Heart right ventricle (tissue), 16 donors: ENCODE measurements at regions not wholly inside any gene's neighbourhood (a gene's known extent, or its start where the extent isn't known, plus 50 kb on each side); places are given as distances from the start of the nearest gene placed in this dataset.
"Not testable (repeated sequence)": the region's sequence is repeated elsewhere in the genome, so short reads cannot be mapped to it uniquely, and the experiment has no call there.

ENCODE experiments used
- ATAC-seq, 8 donors: fragments of 200-7000 bp; cut with Tn5 transposase; one replicate each; pipeline ENCODE4 v1.9.1; 2020; ENCODE audit warnings: mild to moderate bottlenecking in 8 of 8, moderate library complexity in 8 of 8, moderate number of reproducible peaks in 1 of 8
- DNase-seq, 2 donors: peaks; one replicate each; pipeline ENCODE4 v3.0.0-alpha.2; 2020
- H3K27ac ChIP-seq, 10 donors: fragments of 200-600 bp; sonication (generic) in 2 of 10; one replicate each; pipeline versions ENCODE4 v1.5.0 to v1.8.0; 2020 to 2022; ENCODE audit warnings: mild to moderate bottlenecking in 3 of 10
- H3K27me3 ChIP-seq, 7 donors: fragments of 200-600 bp; one replicate each; pipeline ENCODE4 v1.8.0; 2021 to 2022; ENCODE audit warnings: mild to moderate bottlenecking in 2 of 7
- H3K36me3 ChIP-seq, 9 donors: fragments of 200-600 bp; sonication (generic) in 1 of 9; one replicate each; pipeline versions ENCODE4 v1.5.0 to v1.8.0; 2020 to 2022; ENCODE audit warnings: mild to moderate bottlenecking in 2 of 9
- H3K4me1 ChIP-seq, 9 donors: fragments of 200-600 bp; sonication (generic) in 1 of 9; one replicate each; pipeline versions ENCODE4 v1.5.0 to v1.8.0; 2020 to 2022; ENCODE audit warnings: mild to moderate bottlenecking in 4 of 9
- H3K4me3 ChIP-seq, 10 donors: fragments of 200-600 bp; sonication (generic) in 2 of 10; one replicate each; pipeline versions ENCODE4 v1.5.0 to v1.8.0; 2020 to 2022; ENCODE audit warnings: mild to moderate bottlenecking in 7 of 10, moderate library complexity in 2 of 10
- H3K9me3 ChIP-seq, 11 donors: fragments of 200-600 bp in 10 of 11; sonication (generic) in 2 of 11; one replicate each; pipeline versions ENCODE4 v1.5.0 to v1.8.0; 2013 to 2022; ENCODE audit warnings: mild to moderate bottlenecking in 2 of 11, control low read depth in 1 of 11, moderate library complexity in 1 of 11
- WGBS, 2 donors: extraction: QIAGEN DNeasy Blood & Tissue Kit; methylation state at CpG; one replicate each; pipeline ENCODE4 v1.1.7; 2013; ENCODE audit warnings: inconsistent platforms in 1 of 2; 5-methylcytosine and 5-hydroxymethylcytosine counted together
- intact Hi-C, 10 donors: fragments of 100-400 bp; cut with DNase I; formaldehyde crosslinking; loops; one replicate each; pipeline versions ENCODE4 v1.11.1 to v1.14.2; 2022
- TF ChIP-seq, protein P1 (sequence below), 9 donors: fragments of 200-600 bp; sonication (generic) in 2 of 9; IDR thresholded peaks; one replicate each; pipeline versions ENCODE4 v1.5.0 to v1.8.0; 2021 to 2022; ENCODE audit warnings: antibody characterized with exemption in 9 of 9, mild to moderate bottlenecking in 5 of 9, moderate library complexity in 1 of 9
- donor health status: Arrhythmogenic right ventricular cardiomyopathy.
- donor health status: ischemic (EF 13 %, LVEDD 7.1; RV severe dilation, severe dysfunction).
- donor health status: healthy with polysubstance abuse.
- donor health status: DM: no; HTN: yes; CAD: no.
- donor health status: DM: no; HTN: no; CAD: no.
- donor health status: ischemic (EF 25% LVEDD 6.9; RV normal size, moderate dysfunction).
- donor health status: ischemic (EF 25% LVEDD 5.7; RV mildly dilated, moderate dysfunction).
- donor health status: healthy.
- donor health status: DM: yes; HTN: yes; CAD: no.
- donor health status: Ischemic cardiomyopathy.
- donor health status: ischemic (EF 35%, LVEDD 5.7; RV mildly dilated, moderate dysfunction).
- donor health status: nonischemic (EF 11% LVEDD 7.7; RV severe dilation, severe dysfunction).
- donor health status: DM: yes; HTN: yes; CAD: no.
- donor health status: PGD.
- donor health status: ischemic (EF 29% LVEDD 5.4; RV normal size, mild dysfunction).
- donor health status: nonischemic (EF 23%, LVEDD 6.1; RV moderate dilation, normal function).

DNA sequence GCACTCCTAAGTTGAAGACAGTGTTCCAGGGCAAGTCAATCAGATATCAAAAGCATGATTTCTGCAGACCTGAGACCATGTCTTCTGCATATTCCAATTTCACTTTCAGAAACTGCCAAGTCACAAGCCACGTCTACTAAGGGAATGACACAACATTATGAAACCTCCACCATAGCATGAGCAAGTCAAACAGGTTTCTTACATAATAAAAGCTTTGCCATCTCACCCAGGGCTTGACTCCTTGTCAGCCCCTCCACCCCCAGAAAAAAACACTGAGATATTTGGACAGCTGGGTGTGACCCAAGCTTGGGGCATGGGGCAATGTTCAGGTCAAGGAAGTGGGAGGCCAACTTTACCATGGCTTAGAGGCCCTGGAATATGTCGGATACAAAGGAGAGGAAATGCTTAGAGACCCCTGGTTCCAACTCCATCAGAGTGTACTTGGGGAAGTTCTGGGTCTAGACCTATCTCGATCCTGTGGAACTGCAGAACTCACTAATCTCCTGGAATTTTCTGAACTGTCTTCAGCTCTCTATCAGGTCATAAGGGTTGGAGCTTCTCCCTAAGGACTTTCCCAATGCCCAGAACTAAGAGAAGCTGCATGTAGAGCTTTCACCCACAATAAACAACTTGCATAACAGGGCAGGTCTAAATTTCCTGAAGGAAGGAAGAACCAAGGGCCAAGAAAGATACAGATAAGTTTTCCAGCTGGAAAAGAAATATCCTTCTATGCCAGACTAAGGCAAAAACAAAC, 80.6 kb upstream of the NAMPT start:
- Histone ChIP-seq H3K36me3 (no peaks in the 10 kb centered on the region), H3K4me3 (no peak overlapping the region), H3K27ac (peak overlapping the region in 2 of 10 donors; percentile 42 to 84), H3K9me3 (peaks cover 0 to 10% (median 0%) of the 10 kb centered on the region in 11 donors), H3K4me1 (peaks cover 0 to 12% (median 0%) of the 10 kb centered on the region in 9 donors), H3K27me3 (no peaks in the 10 kb centered on the region)
- intact Hi-C loops = no loop called here
- no peak for DNase-seq
- peak in 4 of 8 donors; percentile 33 to 50 (median 40) for ATAC-seq
- TF ChIP-seq, protein P1, sequence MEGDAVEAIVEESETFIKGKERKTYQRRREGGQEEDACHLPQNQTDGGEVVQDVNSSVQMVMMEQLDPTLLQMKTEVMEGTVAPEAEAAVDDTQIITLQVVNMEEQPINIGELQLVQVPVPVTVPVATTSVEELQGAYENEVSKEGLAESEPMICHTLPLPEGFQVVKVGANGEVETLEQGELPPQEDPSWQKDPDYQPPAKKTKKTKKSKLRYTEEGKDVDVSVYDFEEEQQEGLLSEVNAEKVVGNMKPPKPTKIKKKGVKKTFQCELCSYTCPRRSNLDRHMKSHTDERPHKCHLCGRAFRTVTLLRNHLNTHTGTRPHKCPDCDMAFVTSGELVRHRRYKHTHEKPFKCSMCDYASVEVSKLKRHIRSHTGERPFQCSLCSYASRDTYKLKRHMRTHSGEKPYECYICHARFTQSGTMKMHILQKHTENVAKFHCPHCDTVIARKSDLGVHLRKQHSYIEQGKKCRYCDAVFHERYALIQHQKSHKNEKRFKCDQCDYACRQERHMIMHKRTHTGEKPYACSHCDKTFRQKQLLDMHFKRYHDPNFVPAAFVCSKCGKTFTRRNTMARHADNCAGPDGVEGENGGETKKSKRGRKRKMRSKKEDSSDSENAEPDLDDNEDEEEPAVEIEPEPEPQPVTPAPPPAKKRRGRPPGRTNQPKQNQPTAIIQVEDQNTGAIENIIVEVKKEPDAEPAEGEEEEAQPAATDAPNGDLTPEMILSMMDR (IDR thresholded peaks at IDR 0.05) = no peak
- 61 to 69% methylated on average over 3 of the region's 3 CpGs for WGBS, 2 donors

DNA sequence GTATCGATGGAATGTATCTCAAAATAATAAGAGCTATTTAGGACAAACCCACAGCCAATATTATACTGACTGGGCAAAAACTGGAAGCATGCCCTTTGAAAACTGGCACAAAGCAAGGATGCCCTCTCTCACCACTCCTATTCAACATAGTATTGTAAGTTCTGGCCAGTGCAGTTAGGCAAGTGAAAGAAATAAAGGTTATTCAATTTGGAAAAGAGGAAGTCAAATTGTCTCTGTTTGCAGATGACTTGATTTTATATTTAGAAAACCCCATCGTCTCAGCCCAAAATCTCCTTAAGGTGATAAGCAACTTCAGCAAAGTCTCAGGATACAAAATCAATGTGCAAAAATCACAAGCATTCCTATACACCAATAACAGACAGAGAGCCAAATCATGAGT, 77.7 kb upstream of the NAMPT start:
- ATAC-seq = not testable (repeated sequence)
- WGBS, 2 donors = 84 to 92% methylated on average over 2 of the region's 2 CpGs

DNA sequence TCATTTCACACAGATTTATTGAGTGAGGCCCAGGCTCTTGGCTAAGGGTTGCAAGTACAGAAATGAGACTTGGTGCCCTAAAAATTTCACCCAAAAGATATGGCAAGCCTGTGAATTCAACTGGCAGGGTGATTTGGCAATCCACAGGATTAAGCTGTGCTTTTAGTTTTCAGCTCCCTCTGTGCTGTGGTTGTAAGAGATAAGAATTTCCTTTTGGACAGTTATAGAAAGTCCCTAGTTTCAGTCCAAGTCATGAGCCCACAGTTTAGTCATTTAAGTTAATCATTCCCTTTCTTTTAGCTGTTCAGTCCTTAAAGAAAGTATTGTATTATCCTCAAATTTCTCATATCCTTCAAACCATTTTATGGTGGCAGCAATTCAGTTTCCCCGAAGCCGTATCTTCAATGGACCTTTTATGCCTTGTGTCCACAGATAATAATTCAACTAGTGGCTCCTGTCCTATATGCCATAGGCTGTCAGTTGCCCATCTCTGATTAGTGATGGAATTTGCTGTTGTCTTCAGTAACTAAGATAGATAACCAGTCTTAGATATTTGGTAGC, 73.4 kb upstream of the NAMPT start:
- peak in 2 of 8 donors; percentile 63 to 73 for ATAC-seq
- H3K27ac ChIP-seq = peak overlapping the region in 1 of 10 donors; percentile 73

More for the DNA sequence above, 77.7 kb upstream of the NAMPT start:
- DNase-seq, H3K4me3 ChIP-seq, H3K9me3 ChIP-seq, H3K27ac ChIP-seq, H3K27me3 ChIP-seq, intact Hi-C loops, H3K36me3 ChIP-seq: not testable (repeated sequence)
- peaks cover 0 to 25% (median 0%) of the 10 kb centered on the region in 9 donors for H3K4me1 ChIP-seq

DNA sequence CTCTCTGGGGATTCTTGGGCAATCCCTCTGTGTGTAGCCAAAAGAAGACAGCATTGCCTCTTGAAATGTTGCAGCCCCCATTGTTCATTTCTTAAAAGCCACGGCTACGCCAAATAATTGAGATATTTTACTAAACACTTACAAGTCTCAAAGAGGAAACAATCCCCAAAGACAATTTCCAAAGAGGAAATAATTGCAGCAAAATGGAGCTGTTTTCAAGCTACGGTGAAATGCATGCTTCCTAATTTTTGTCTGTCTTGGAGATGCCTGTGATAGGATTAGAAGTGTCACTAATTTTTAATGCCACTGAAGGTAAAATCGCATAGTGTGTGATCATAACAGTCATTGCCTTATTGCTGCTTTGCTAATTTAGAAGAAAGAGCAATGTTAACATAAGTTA, 72.9 kb upstream of the NAMPT start:
- Histone ChIP-seq H3K4me3 (no peak overlapping the region), H3K27ac (peak overlapping the region in 1 of 10 donors; percentile 73), H3K4me1 (peaks cover 0 to 16% (median 0%) of the 10 kb centered on the region in 9 donors), H3K27me3 (no peaks in the 10 kb centered on the region), H3K9me3 (peaks cover 0 to 4% (median 0%) of the 10 kb centered on the region in 11 donors), H3K36me3 (no peaks in the 10 kb centered on the region)
- intact Hi-C loops = no loop called here
- TF ChIP-seq, protein P1 (IDR thresholded peaks at IDR 0.05) = no peak
- DNase-seq (no peak), ATAC-seq (no peak)
- WGBS, 2 donors = 65 to 79% methylated on average over 4 of the region's 4 CpGs

More for the DNA sequence above, 73.4 kb upstream of the NAMPT start:
- H3K27me3 ChIP-seq = no peaks in the 10 kb centered on the region
- intact Hi-C loops = no loop called here
- TF ChIP-seq, protein P1 (IDR thresholded peaks at IDR 0.05) = no peak
- peaks cover 0 to 16% (median 0%) of the 10 kb centered on the region in 9 donors for H3K4me1 ChIP-seq
- peaks cover 0 to 4% (median 0%) of the 10 kb centered on the region in 11 donors for H3K9me3 ChIP-seq
- no peak overlapping the region for H3K4me3 ChIP-seq
- no peaks in the 10 kb centered on the region for H3K36me3 ChIP-seq
- no peak for DNase-seq
- WGBS, 2 donors = 69 to 78% methylated on average over 2 of the region's 2 CpGs

DNA sequence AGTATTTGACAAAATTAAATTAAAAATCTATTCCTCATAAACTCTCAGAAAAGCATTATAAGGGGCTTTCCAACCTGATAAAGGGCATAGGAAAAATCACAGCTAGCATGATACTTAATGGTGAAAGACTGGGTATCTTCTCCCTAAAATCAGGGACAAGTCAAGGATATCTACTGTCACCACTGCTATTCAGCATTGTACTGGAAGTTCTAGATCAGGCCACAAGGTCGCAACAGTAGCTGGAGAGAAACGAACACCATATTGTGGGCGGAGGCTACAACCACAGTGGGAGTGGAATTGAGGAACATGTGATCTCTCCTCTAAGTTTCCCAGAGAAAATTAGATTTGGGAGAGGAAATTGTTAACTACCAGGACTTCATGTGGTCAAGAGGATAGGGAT, 70.0 kb upstream of the NAMPT start:
- TF ChIP-seq, protein P1 (IDR thresholded peaks at IDR 0.05) = no peak
- peaks cover 0 to 9% (median 0%) of the 10 kb centered on the region in 11 donors for H3K9me3 ChIP-seq
- no peaks in the 10 kb centered on the region for H3K36me3 ChIP-seq
- H3K27ac ChIP-seq = no peak overlapping the region
- no peak for DNase-seq
- no peak for ATAC-seq
- peaks cover 0 to 16% (median 0%) of the 10 kb centered on the region in 9 donors for H3K4me1 ChIP-seq
- intact Hi-C loops = no loop called here
- no peaks in the 10 kb centered on the region for H3K27me3 ChIP-seq
- 80 to 85% methylated on average over 3 of the region's 3 CpGs for WGBS, 2 donors
- no peak overlapping the region for H3K4me3 ChIP-seq
